GM04503 (cell line): ENCODE measurements at regions not wholly inside any gene's neighbourhood (a gene's known extent, or its start where the extent isn't known, plus 50 kb on each side); places are given as distances from the start of the nearest gene placed in this dataset.

Experiments
- DNase-seq: peaks from one replicate; pipeline ENCODE4 v3.0.0-alpha.2; 2012; ENCODE audit warnings: low read depth

DNA sequence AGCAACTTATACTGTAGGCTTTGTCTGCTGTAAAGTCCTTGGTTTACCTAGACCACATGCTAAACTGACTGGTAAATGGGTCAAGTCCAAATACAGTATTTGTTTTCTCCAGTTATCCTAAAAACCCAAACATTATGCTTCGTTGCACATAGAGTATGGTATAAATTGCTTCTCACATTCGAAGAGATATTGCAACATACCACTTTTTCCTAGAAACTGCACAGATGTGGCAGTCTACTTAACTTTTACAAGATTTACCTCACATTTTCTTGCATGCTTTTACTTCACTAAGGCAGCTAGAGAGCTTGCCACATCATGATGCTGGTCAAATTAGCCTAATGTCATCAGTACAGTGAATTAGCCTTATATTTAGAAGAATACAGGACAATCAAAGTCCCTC is 66.0 kb upstream of the SCN7A start:
- no peak for DNase-seq

DNA sequence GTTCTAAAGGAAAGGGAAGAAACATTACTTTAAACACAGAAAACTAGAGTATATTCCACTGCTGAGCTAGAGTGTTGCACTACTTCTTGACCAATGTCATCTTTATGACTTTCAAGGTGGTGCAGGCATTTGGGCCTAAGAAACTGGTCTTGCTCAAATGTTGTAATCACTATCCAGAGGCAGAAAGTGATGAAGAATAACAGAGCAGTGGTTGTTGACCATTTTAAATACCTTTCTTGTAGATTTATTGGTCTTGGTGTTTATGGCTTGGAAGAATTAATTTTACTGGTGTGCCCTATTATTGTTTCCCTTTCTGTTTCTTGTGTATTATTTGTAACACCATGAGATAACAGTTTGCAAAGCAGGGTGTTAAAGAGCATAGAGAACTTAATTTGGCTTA is 56.9 kb upstream of the SCN7A start:
- no peak for DNase-seq

DNA sequence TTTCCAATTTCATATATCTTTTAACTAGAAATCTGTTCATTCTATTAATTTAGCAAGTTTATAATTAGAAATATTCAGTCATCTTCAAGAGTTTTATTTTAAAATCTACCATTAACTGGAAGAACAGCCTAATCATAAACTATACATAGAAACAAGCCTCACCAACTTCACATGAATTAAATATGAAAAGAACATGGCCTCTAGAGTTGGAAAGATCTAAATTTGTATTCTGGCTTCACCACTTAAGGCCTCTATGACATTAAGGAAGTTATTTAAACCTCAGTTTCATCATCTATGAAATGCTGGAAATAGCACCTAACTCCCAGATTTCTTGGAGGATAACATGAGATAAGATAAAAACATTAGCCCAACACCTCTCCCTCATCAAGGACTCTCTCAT is 51.4 kb upstream of the SCN7A start:
- DNase-seq = no peak
